AG10803 (cell line): ENCODE measurements at regions not wholly inside any gene's neighbourhood (a gene's known extent, or its start where the extent isn't known, plus 50 kb on each side); places are given as distances from the start of the nearest gene placed in this dataset.

Source experiments
- DNase-seq: peaks from one replicate; pipeline ENCODE4 v3.0.0; 2010; ENCODE audit warnings: low read depth
- H3K4me3 ChIP-seq: 2 replicates; pipeline ENCODE4 v1.5.1; 2011; ENCODE audit warnings: mild to moderate bottlenecking, low read length, control low read depth
- CTCF ChIP-seq: conservative IDR thresholded peaks from 2 replicates; pipeline ENCODE4 v1.5.1; 2011; ENCODE audit warnings: mild to moderate bottlenecking, low read length, control low read depth, inconsistent platforms

- TF ChIP-seq CTCF, result no peak
- H3K4me3 ChIP-seq, result no peak overlapping the region
- no peak for DNase-seq
Observed at GRCh38 chr17:72538443-72538842, 417.6 kb downstream of the SOX9 start.

GRCh38 chr17:72538901-72539352 is 418.1 kb downstream of the SOX9 start:
- no peak for TF ChIP-seq CTCF
- no peak overlapping the region for H3K4me3 ChIP-seq
- DNase-seq, result no peak

- DNase-seq, result peak; percentile 62
- H3K4me3 ChIP-seq, result peak overlapping the region; percentile 47
- peak; percentile 61 for TF ChIP-seq CTCF
Observed at GRCh38 chr17:72539981-72540897, 419.4 kb downstream of the SOX9 start.

GRCh38 chr17:72542317-72542716 is 421.5 kb downstream of the SOX9 start:
- H3K4me3 ChIP-seq, result no peak overlapping the region
- no peak for DNase-seq
- TF ChIP-seq CTCF, result no peak

GRCh38 chr17:72545766-72546165 is 424.9 kb downstream of the SOX9 start:
- DNase-seq, result peak; percentile 36
- TF ChIP-seq CTCF, result no peak

GRCh38 chr17:72553051-72553755 is 432.4 kb downstream of the SOX9 start:
- DNase-seq, result no peak
- TF ChIP-seq CTCF, result no peak
- H3K4me3 ChIP-seq, result no peak overlapping the region

More at GRCh38 chr17:72545766-72546165, 424.9 kb downstream of the SOX9 start:
- no peak overlapping the region for H3K4me3 ChIP-seq
